ENCODE measurements at regions not wholly inside any gene's neighbourhood (a gene's known extent, or its start where the extent isn't known, plus 50 kb on each side); places are given as distances from the start of the nearest gene placed in this dataset.
"Not testable (repeated sequence)": the region's sequence is repeated elsewhere in the genome, so short reads cannot be mapped to it uniquely, and the experiment has no call there.

DNA sequence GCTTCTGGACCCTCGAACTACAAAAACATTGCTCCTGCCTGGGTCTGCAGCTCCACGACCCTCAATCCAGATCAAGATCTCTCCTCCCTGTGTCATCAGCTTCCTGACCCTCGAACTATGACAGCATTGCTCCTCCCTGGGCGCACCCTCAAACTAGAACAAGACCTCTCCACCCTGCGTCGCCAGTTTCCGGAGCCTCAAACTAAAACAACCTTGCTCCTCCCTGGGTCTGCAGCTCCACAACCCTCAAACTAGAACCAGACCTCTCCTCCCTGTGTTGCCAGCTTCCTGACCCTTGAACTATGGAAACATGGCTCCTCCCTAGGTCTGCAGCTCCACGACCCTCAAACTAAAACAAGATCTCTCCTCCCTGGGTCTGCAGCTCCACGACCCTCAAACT lies 339.7 kb upstream of the SULF2 start:
- DNase-seq (ENCODE audit: low spot score) = no peak

DNA sequence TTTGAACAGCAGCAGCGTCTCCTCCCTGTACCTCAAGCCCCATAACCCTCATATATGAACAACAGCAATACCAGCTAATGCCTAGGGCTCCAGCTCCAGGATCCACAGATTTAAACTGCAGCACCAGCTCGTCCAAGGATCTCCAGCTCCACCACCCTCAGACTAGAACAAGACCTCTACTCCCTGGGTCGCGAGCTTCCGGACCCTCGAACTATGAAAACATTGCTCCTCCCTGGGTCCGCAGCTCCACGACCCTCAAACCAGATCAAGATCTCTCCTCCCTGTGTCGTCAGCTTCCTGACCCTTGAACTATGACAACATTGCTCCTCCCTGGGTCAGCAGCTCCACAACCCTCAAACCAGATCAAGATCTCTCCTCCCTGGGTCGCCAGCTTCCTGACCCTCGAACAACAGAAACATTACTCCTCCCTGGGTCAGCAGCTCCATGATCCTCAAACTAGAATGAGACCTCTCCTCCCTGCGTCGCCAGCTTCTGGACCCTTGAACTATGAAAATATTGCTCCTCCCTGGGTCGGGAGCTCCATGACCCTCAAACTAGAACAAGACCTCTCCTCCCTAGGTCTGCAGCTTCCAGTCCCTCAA lies 339.0 kb upstream of the SULF2 start:
- no peak for DNase-seq (ENCODE audit: low spot score)

DNA sequence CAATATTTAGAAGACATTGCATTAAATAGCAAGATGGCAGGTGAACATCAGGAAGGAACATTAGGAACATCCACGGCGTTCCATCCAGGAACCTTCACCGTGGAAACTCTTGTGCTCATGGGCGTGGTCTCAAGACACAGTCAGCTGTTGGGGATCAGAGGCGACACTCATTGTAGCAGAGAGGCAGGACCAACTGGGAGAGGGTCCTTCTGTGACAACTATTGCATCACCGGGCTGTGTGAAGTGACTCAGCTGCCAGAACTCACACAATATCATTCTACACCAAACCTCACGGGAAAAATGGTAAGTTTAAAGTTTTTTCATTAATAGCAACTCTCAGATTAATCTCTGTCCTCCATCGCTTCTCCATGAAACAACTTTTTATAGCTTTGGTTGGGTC lies 334.8 kb upstream of the SULF2 start:
- DNase-seq (ENCODE audit: low spot score) = no peak

- DNase-seq (ENCODE audit: low spot score) = not testable (repeated sequence)
These were observed 334.1 kb upstream of the SULF2 start for GRCh38 chr20:48119389-48119788.

GRCh38 chr20:48115502-48115901 lies 330.2 kb upstream of the SULF2 start:
- no peak for DNase-seq (ENCODE audit: low spot score)

DNA sequence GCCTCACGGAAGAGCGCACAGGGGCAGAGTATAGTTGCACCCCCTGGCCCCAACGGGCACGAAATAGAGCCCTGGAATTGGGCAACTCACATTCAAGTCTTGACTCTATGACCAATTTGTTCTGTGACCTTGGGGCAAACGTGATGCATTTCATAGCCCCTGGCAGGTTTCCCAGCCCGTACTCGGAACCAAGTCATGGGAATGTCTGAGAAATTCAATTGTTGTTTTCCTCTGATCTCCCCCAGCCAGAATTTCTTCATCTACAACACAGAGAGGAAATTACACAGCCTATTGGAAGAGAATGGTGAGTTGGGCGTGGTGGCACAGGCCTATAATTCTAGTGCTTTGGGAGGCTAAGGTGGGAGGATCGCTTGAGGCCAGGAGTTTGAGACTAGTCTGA lies 322.3 kb upstream of the SULF2 start:
- no peak for DNase-seq (ENCODE audit: low spot score)

DNA sequence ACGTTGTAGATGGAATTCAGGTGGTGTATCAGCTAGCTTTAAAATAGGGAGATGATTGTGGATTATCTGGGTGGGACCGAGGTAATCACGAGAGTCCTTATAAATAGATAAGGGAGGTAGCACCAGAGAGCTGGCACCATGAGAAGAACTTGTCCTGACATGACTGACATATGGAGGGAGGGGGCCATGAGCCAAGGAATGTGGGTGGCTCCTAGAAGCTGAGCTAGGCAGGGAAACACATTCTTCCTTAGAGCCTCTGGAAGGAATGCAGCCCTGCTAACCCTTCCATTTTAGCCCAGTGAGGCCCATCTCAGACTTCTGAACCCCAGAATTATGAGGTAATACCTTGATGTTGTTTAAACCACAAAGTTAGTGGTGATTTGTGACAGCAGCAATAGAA lies 321.1 kb upstream of the SULF2 start:
- DNase-seq (ENCODE audit: low spot score) = no peak

DNA sequence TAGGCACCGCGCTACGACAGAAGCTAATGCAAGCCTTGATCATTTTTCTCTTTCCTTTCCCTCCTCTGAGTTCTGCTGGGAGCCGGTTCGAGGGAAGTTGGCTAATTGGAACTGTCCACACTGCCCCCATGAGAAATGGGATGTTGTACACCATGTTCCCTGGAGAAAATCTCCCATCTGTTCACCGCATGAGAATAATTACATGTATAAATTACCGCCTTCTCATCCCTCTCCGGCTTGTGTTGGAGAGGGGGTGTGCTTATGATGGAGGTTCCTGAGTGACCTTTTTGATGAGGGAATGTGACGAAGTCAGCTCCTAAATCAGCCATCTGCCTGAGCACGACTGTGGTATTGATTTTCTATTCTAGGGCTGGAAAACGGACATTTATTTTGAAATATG lies 320.2 kb upstream of the SULF2 start:
- no peak for DNase-seq (ENCODE audit: low spot score)

DNA sequence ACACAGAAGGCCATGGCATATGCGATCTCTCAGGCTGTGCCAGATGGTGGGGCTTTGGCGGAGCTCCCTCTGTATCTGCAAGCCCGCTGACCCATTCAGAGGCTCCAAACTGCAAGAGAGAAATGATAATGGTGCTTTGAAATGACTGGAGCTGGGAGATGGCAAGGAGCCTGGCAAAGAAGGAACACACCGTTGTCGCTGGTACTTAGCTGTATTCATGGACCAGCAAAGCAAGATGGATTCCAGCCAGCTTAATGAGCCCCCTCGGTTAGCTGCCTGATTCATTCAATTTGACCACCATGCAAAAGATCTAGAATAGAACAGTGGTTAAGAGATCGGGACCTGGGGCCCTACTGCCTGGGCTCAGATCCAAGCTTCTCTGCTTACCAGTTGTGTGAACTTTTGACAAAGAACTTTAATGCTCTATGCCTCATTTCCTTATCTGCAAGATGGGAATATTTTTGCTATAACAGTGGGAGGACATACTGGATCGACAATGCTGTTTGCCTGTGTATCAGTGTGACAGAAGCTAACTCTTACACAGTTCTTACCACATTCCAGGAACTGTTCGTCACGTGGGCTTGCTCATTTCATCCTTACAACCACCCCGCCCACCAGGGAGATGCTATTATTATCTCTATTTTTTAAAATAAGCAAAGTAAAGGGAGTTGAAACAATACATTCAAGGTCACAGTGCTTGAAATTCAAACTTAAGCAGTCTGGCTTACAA lies 317.8 kb upstream of the SULF2 start:
- no peak for DNase-seq (ENCODE audit: low spot score)

DNA sequence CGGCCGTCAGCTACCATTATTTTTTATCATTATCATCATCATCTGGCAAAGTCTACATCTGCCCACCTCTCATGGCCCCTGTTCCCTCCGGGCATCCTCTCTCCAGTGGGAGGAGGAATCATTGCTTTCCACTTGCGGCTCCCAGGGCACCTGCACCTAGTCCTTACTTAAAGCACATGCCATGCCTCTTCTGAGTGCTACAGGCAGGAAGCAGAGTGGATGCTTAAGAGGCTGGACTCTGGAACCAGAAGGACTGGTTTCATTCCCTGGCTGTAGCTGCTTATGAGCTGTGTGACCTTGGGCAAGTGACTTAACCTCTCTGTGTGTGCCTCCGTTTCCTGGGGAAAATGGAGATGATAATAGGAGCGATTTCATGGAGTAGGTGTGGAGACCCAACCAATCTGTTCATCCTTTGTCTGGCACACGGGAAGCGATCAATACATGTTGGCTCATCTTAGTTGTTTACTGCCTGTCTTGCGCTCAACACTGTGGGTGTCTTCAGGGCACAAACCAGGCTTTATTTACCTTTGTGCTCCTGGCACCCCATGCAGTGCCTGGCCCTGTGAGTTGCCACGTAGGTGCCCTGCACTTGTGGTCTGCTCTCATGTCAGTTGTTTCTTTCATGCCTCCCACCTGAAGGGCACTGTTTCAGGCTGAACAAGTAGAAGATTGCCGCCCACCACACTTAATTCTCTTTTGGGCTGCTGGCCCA lies 317.0 kb upstream of the SULF2 start:
- DNase-seq (ENCODE audit: low spot score) = no peak

GRCh38 chr20:48100483-48100882 lies 315.2 kb upstream of the SULF2 start:
- DNase-seq (ENCODE audit: low spot score) = no peak

GRCh38 chr20:48098866-48099265 lies 313.6 kb upstream of the SULF2 start:
- DNase-seq (ENCODE audit: low spot score) = no peak

DNA sequence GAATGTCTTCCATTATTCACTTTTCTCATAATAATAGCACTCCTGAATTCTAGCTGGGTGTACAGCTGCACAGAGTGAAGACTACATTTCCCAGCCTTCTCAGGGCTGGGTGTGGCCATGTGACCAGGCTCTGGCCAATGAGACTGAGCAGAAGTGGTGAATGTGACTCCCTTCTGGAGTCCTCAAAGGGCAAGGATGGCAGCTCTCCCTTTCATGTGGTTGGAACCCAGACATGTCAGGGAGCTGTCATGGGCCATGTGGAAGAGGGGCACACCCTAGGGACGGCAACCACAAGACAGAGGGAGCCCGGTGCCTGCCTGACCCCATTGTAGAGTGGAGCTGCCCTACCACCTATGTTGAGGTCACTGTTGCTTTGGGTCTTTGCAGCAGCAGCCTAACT lies 312.8 kb upstream of the SULF2 start:
- DNase-seq (ENCODE audit: low spot score) = no peak

GRCh38 chr20:48096957-48097890 lies 311.9 kb upstream of the SULF2 start:
- DNase-seq (ENCODE audit: low spot score) = no peak

DNA sequence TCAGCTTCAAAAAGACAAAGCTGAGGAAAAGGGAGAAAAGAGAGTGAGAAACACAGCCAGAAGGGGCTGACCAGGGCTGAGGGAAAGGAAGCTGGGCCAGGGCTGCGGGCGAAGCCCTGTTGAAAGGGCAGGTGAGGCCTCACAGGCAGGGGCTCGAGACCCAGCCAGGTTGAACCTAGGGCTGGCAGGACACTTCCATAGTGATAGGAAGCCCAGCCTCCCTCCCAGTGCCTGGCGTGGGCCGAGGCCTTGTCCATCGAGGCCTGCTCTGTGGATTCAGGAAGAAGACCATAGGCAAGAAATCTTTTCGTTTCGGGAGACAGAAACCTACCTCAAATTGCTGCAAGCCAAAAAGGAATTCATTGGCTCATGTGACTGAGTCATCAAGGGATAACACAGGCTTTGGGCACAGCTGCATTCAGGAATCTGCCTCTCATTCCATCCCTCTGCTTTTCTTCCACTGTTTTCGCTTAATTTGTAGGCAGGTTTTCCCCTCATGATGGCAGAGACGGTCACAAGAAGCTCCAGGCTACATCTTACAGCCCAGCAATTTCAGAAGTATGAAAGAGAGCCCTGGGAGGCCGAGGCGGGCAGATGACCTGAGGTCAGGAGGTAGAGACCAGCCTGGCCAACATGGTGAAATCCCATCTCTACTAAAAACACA lies 311.1 kb upstream of the SULF2 start:
- no peak for DNase-seq (ENCODE audit: low spot score)

- DNase-seq (ENCODE audit: low spot score) = no peak
These were observed 309.7 kb upstream of the SULF2 start for GRCh38 chr20:48094944-48095343.

GRCh38 chr20:48094196-48094749 lies 309.0 kb upstream of the SULF2 start:
- no peak for DNase-seq (ENCODE audit: low spot score)

GRCh38 chr20:48092596-48093280 lies 307.5 kb upstream of the SULF2 start:
- no peak for DNase-seq (ENCODE audit: low spot score)

GRCh38 chr20:48090784-48091183 lies 305.5 kb upstream of the SULF2 start:
- no peak for DNase-seq (ENCODE audit: low spot score)

DNA sequence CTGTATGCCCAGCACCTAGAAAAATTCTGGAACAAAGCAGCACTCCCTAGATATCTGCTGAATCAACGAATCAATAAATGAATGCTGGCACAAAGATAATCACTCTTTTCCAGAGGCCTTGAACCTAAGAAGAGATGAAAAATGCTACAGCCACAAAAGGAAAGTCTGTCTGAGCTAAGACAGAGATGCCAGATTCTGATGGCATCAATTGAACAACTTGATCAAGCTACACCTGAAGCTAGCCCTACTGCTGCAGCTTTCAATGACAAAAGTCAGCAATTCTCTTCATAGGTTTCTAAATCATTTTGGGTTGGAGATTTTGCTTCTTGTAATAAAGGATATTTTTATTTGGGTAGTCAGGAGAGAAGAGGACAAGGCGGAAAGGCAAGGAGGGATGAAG lies 305.0 kb upstream of the SULF2 start:
- no peak for DNase-seq (ENCODE audit: low spot score)

DNA sequence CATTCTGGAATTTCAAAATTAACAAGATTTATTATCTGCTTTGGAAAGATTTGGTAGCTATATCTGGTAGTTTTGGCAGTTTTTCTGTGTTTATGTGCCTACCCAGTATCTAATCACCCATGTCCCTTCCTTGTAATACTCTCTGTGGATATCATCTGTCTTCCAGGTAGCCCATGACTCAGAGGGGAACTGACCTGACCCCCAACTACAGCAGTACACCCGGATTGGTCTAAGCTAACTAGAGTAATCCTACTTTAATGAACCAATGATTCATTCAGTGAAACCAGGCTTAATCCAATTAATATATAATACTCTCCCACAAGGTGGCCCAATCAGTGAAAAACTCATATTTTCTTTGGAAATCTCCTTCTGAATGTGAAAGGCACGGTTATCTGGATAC lies 295.3 kb upstream of the SULF2 start:
- no peak for DNase-seq (ENCODE audit: low spot score)

Measured in AG08395 (cell line).